ENCODE measurements at regions not wholly inside any gene's neighbourhood (a gene's known extent, or its start where the extent isn't known, plus 50 kb on each side); places are given as distances from the start of the nearest gene placed in this dataset.

GRCh38 chr13:71320452-71320851 is 546.6 kb downstream of the DACH1 start:
- no peak overlapping the region for H2AFZ ChIP-seq (ENCODE audit: low read depth, low read length)
- no peaks in the 10 kb centered on the region for H3K9me3 ChIP-seq (replicated peaks; ENCODE audit: control insufficient read depth, insufficient read depth, low read length)
- H3K4me1 ChIP-seq (ENCODE audit: control insufficient read depth, extremely low read depth, insufficient read depth, low read length) = no peaks in the 10 kb centered on the region
- H3K9ac ChIP-seq (replicated peaks; ENCODE audit: extremely low read depth, insufficient read depth, low read length) = no peak overlapping the region
- TF ChIP-seq JUN (IDR thresholded peaks at IDR 0.05; ENCODE audit: borderline replicate concordance, insufficient read depth, insufficient read length, low read depth) = no peak
- peak; percentile 18 to 49 for TF ChIP-seq CTCF (IDR thresholded peaks at IDR 0.05; ENCODE audit: extremely low read depth in 1 of 2, insufficient read depth in 1 of 2, low read depth in 1 of 2, low read length in 2 of 2)
- FAIRE-seq (peak; percentile 37), DNase-seq (ENCODE audit: low read depth, low spot score) (peak; percentile 31)
- no peak overlapping the region for H3K27ac ChIP-seq (ENCODE audit: insufficient read depth, low read depth, low read length)
- dilution Hi-C loops (cut with MboI; ENCODE audit: extremely low pct_ligation_motif_present, low sequenced_read_pairs) (no loop called here), intact Hi-C loops (cut with micrococcal nuclease) (loop anchor here (1.0 to 5.0 kb wide), 6 partner anchors 157 to 936 kb away; no protein-coding TSS in a partner anchor)
- no peak overlapping the region for H3K4me3 ChIP-seq (replicated peaks in 1 of 3; ENCODE audit: insufficient read depth in 1 of 3, low read depth in 1 of 3, low read length in 3 of 3)
- ChIA-PET CTCF (interaction anchor here (0.7 to 5.9 kb wide), 14 partner anchors 11 to 1246 kb away, joined by 3 to 76 read pairs (median 4); no protein-coding TSS in a partner anchor), POLR2A (no interaction called here)
- no peaks in the 10 kb centered on the region for H3K27me3 ChIP-seq (ENCODE audit: control insufficient read depth in 2 of 2, insufficient read depth in 2 of 2, low read length in 2 of 2)
- H4K20me1 ChIP-seq (replicated peaks; ENCODE audit: control insufficient read depth, extremely low read depth, insufficient read depth, low read length) = no peaks in the 10 kb centered on the region
- no peaks in the 10 kb centered on the region for H3K79me2 ChIP-seq (ENCODE audit: control insufficient read depth, insufficient read depth, low read length)
- BruUV-seq (replicated peaks) = no TSS peak
- H3K9me1 ChIP-seq (replicated peaks; ENCODE audit: control insufficient read depth, extremely low read depth, insufficient read depth, low read length) = no peaks in the 10 kb centered on the region
- H3K36me3 ChIP-seq (ENCODE audit: control insufficient read depth in 2 of 2, extremely low read depth in 1 of 2, insufficient read depth in 2 of 2, low read length in 2 of 2) = no peaks in the 10 kb centered on the region
- no peak overlapping the region for H3K4me2 ChIP-seq (ENCODE audit: insufficient read depth, low read length)

- no peak overlapping the region for H2AFZ ChIP-seq (ENCODE audit: low read depth, low read length)
- H3K4me3 ChIP-seq (replicated peaks in 1 of 3; ENCODE audit: insufficient read depth in 1 of 3, low read depth in 1 of 3, low read length in 3 of 3) = no peak overlapping the region
- H3K27ac ChIP-seq (ENCODE audit: insufficient read depth, low read depth, low read length) = no peak overlapping the region
- H3K4me2 ChIP-seq (ENCODE audit: insufficient read depth, low read length) = no peak overlapping the region
- H3K36me3 ChIP-seq (ENCODE audit: control insufficient read depth in 2 of 2, extremely low read depth in 1 of 2, insufficient read depth in 2 of 2, low read length in 2 of 2) = no peaks in the 10 kb centered on the region
- no peaks in the 10 kb centered on the region for H3K9me3 ChIP-seq (replicated peaks; ENCODE audit: control insufficient read depth, insufficient read depth, low read length)
- TF ChIP-seq FOS (IDR thresholded peaks at IDR 0.05; ENCODE audit: borderline replicate concordance, insufficient read depth, low read length) = no peak
- POLR2A ChIA-PET = no interaction called here
- no peak for FAIRE-seq
- CTCF ChIA-PET = interaction anchor here (0.8 to 1.2 kb wide), 4 partner anchors 8 to 488 kb away, joined by 3 to 4 read pairs (median 3); no protein-coding TSS in a partner anchor
- no peaks in the 10 kb centered on the region for H3K9me1 ChIP-seq (replicated peaks; ENCODE audit: control insufficient read depth, extremely low read depth, insufficient read depth, low read length)
- no TSS peak for BruUV-seq (replicated peaks)
- no peaks in the 10 kb centered on the region for H3K27me3 ChIP-seq (ENCODE audit: control insufficient read depth in 2 of 2, insufficient read depth in 2 of 2, low read length in 2 of 2)
- H3K9ac ChIP-seq (replicated peaks; ENCODE audit: extremely low read depth, insufficient read depth, low read length) = no peak overlapping the region
- dilution Hi-C loops (cut with MboI; ENCODE audit: extremely low pct_ligation_motif_present, low sequenced_read_pairs) = no loop called here
- intact Hi-C loops (cut with micrococcal nuclease) = loop anchor here (5.0 to 10.0 kb wide), 2 partner anchors 592 to 1245 kb away; no protein-coding TSS in a partner anchor
- no peaks in the 10 kb centered on the region for H3K4me1 ChIP-seq (ENCODE audit: control insufficient read depth, extremely low read depth, insufficient read depth, low read length)
- DNase-seq (ENCODE audit: low read depth, low spot score) = no peak
- no peaks in the 10 kb centered on the region for H3K79me2 ChIP-seq (ENCODE audit: control insufficient read depth, insufficient read depth, low read length)
- no peaks in the 10 kb centered on the region for H4K20me1 ChIP-seq (replicated peaks; ENCODE audit: control insufficient read depth, extremely low read depth, insufficient read depth, low read length)
These were observed 550.1 kb downstream of the DACH1 start for GRCh38 chr13:71316792-71317363.
